SK-N-SH (cell line): ENCODE measurements at regions not wholly inside any gene's neighbourhood (a gene's known extent, or its start where the extent isn't known, plus 50 kb on each side); places are given as distances from the start of the nearest gene placed in this dataset.

Source experiments
- CTCF ChIP-seq: fragments of 200-600 bp; sonication (generic); IDR thresholded peaks from 2 replicates; pipeline ENCODE4 v1.6.1; 2017; ENCODE audit warnings: antibody characterized with exemption, mild to moderate bottlenecking, moderate library complexity
- EZH2phosphoT487 ChIP-seq: fragments of 200-600 bp; sonication (generic); IDR thresholded peaks from 2 replicates; pipeline ENCODE4 v1.6.1; 2017; ENCODE audit warnings: low read depth, mixed run types, mild to moderate bottlenecking, antibody characterized with exemption, moderate library complexity, borderline replicate concordance
- FOXJ3 ChIP-seq: sonication (generic); formaldehyde crosslinking; IDR thresholded peaks from 2 replicates; pipeline ENCODE4 v1.5.1; 2020; ENCODE audit warnings: mild to moderate bottlenecking, missing genetic modification reagents
- GATA2 ChIP-seq: sonication (generic); formaldehyde crosslinking; IDR thresholded peaks from 2 replicates; pipeline ENCODE4 v1.5.0; 2020; ENCODE audit warnings: mild to moderate bottlenecking, missing genetic modification reagents
- MAX ChIP-seq: IDR thresholded peaks from 2 replicates; pipeline ENCODE4 v1.4.0; 2012; ENCODE audit warnings: low read depth
- NRF1 ChIP-seq: IDR thresholded peaks from 2 replicates; pipeline ENCODE4 v1.6.1; 2012; ENCODE audit warnings: low read depth, mild to moderate bottlenecking, low read length
- POLR2AphosphoS5 ChIP-seq: IDR thresholded peaks from 2 replicates; pipeline ENCODE4 v1.6.1; 2012; ENCODE audit warnings: low read depth, low read length
- RAD21 ChIP-seq: IDR thresholded peaks from 2 replicates; pipeline ENCODE4 v1.6.1; 2012; ENCODE audit warnings: mild to moderate bottlenecking, low read length
- REST ChIP-seq: IDR thresholded peaks from 2 replicates; pipeline ENCODE4 v1.6.1; 2012; ENCODE audit warnings: mild to moderate bottlenecking, low read depth, low read length, moderate library complexity
- SMC3 ChIP-seq: IDR thresholded peaks from 2 replicates; pipeline ENCODE4 v1.6.1; 2012; ENCODE audit warnings: low read depth, low read length, improper control_type of control experiment
- TAF1 ChIP-seq: IDR thresholded peaks from 2 replicates; pipeline ENCODE4 v1.6.1; 2012; ENCODE audit warnings: low read depth, mild to moderate bottlenecking, low read length, moderate library complexity, borderline replicate concordance
- USF2 ChIP-seq: fragments of 150-350 bp; IDR thresholded peaks from 2 replicates; pipeline ENCODE4 v1.6.1; 2017; ENCODE audit warnings: antibody characterized with exemption, low read length, low read depth, borderline replicate concordance
- ZBTB33 ChIP-seq: IDR thresholded peaks from 2 replicates; pipeline ENCODE4 v1.4.0; 2012; ENCODE audit warnings: low read depth, borderline replicate concordance

GRCh38 chr3:38878646-38879045 is 62.6 kb upstream of the SCN10A start:
- TF ChIP-seq CTCF (no peak), FOXJ3 (CRISPR knock-in tag) (no peak), GATA2 (CRISPR knock-in tag) (no peak), USF2 (no peak), REST (no peak), NRF1 (no peak), TAF1 (no peak), ZBTB33 (no peak), POLR2AphosphoS5 (no peak), RAD21 (no peak), EZH2phosphoT487 (no peak), MAX (no peak), SMC3 (no peak)
